ENCODE measurements at regions not wholly inside any gene's neighbourhood (a gene's known extent, or its start where the extent isn't known, plus 50 kb on each side); places are given as distances from the start of the nearest gene placed in this dataset.

DNA sequence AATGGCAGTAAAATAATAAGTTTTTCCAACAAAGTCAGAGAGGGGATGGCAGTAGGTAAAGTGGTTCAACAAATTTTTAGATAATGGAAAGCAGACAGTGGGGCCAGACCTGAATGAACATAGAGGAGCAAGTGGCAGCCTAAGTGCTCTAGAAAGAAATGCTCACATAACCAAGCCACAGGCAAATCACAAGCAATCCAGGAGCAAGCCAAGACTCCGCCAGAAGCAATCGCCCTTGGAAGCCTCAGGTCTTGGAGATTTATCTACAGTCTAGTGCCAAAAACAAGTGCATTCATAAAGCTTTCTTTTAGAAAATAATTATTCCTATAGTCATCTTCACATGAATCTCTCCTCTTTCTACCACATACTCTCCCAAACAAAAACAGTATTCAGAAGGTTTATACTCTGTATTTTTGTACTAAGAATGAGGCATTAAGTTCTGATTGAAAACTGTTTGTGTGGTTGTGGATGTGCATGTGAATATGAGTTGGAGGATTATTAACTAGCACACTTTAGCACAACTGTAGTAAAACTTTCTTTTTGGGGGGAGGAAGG is 375.5 kb downstream of the CDH9 start:
- H3K27me3 ChIP-seq (ENCODE audit: control insufficient read depth, insufficient read depth, low read length, poor library complexity, severe bottlenecking) = no peaks in the 10 kb centered on the region
- TF ChIP-seq CTCF (conservative IDR thresholded peaks at IDR 0.05) = no peak
- Mint-ChIP-seq H3K4me3 (no peak overlapping the region), H3K4me1 (peaks cover 3% of the 10 kb centered on the region), H3K9me3 (no peaks in the 10 kb centered on the region), H3K36me3 (ENCODE audit: low read depth) (no peaks in the 10 kb centered on the region), H3K27ac (no peak overlapping the region), H3K27me3 (ENCODE audit: insufficient read depth) (no peaks in the 10 kb centered on the region)
- H3K9ac ChIP-seq (ENCODE audit: extremely low read depth, low read length, poor library complexity, severe bottlenecking) = no peak overlapping the region
- no peaks in the 10 kb centered on the region for H3K9me3 ChIP-seq (ENCODE audit: control insufficient read depth, low read length)
- H3K36me3 ChIP-seq (ENCODE audit: control insufficient read depth, insufficient read depth, low read length) = no peaks in the 10 kb centered on the region
- no peak for DNase-seq
- peaks cover 4% of the 10 kb centered on the region for H3K4me1 ChIP-seq (ENCODE audit: control insufficient read depth, insufficient read depth, low read length)
- no peak overlapping the region for H3K27ac ChIP-seq (ENCODE audit: low read depth, low read length)
- no peak overlapping the region for H3K4me3 ChIP-seq (ENCODE audit: low read length)
- 96 to 100% methylated on average over 2 of the region's 2 CpGs for WGBS, 2 experiments (ENCODE audit: insufficient coverage in 1 of 2, insufficient read length in 1 of 2)

DNA sequence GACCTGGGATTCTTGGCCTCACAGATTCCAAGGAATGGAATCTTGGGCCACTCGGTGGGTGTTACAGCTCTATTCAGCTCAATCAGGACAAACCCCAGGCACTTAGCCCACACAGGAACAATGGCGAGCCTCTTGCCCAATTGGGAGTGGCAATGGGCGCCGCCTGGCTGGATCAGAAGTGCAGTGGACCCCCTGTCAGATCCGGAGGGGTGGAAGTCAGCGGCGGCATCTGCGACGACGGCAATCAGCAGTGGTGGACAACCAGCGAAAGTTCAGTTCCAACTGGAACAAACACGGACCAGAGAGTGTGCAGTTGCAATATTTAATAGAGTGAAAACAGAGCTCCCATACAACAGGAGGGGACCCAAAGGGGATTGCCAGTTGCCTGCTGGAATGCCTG is 378.3 kb downstream of the CDH9 start:
- H3K27ac Mint-ChIP-seq = no peak overlapping the region
- Histone ChIP-seq H3K4me3 (ENCODE audit: low read length) (no peak overlapping the region), H3K4me1 (ENCODE audit: control insufficient read depth, insufficient read depth, low read length) (no peaks in the 10 kb centered on the region), H3K36me3 (ENCODE audit: control insufficient read depth, insufficient read depth, low read length) (no peaks in the 10 kb centered on the region), H3K9me3 (ENCODE audit: control insufficient read depth, low read length) (peaks cover 5% of the 10 kb centered on the region), H3K9ac (ENCODE audit: extremely low read depth, low read length, poor library complexity, severe bottlenecking) (no peak overlapping the region), H3K27me3 (ENCODE audit: control insufficient read depth, insufficient read depth, low read length, poor library complexity, severe bottlenecking) (no peaks in the 10 kb centered on the region), H3K27ac (ENCODE audit: low read depth, low read length) (no peak overlapping the region)
- H3K4me3 Mint-ChIP-seq = no peak overlapping the region
- H3K27me3 Mint-ChIP-seq (ENCODE audit: insufficient read depth) = no peaks in the 10 kb centered on the region
- H3K36me3 Mint-ChIP-seq (ENCODE audit: low read depth) = no peaks in the 10 kb centered on the region
- no peaks in the 10 kb centered on the region for H3K4me1 Mint-ChIP-seq
- no peak for DNase-seq
- 96 to 97% methylated on average over 8 to 12 of the region's 12 CpGs for WGBS, 2 experiments (ENCODE audit: insufficient coverage in 1 of 2, insufficient read length in 1 of 2)
- TF ChIP-seq CTCF (conservative IDR thresholded peaks at IDR 0.05) = no peak
- H3K9me3 Mint-ChIP-seq = peaks cover 5% of the 10 kb centered on the region

DNA sequence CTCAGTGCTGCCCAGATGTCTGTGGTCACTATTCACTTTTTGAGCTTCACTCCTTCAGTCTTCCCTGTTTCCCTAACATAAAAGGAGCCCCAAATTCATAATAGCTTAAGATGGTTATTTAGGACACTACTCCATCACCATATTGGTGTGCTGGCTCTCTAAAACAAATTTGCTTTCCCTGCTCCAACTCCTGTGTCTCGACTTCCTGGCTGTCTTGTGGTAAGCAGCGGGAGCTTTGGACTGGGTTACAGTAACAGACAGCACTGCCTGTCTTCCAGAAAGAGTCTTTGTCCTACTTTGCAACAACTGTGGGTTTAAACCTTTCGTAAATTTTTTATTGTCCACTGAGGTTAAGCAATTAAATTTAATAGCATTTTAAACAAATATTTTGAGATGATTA is 389.4 kb downstream of the CDH9 start:
- Histone ChIP-seq H3K36me3 (ENCODE audit: control insufficient read depth, insufficient read depth, low read length) (no peaks in the 10 kb centered on the region), H3K9ac (ENCODE audit: extremely low read depth, low read length, poor library complexity, severe bottlenecking) (no peak overlapping the region), H3K27me3 (ENCODE audit: control insufficient read depth, insufficient read depth, low read length, poor library complexity, severe bottlenecking) (no peaks in the 10 kb centered on the region), H3K9me3 (ENCODE audit: control insufficient read depth, low read length) (no peaks in the 10 kb centered on the region), H3K27ac (ENCODE audit: low read depth, low read length) (no peak overlapping the region), H3K4me3 (ENCODE audit: low read length) (no peak overlapping the region), H3K4me1 (ENCODE audit: control insufficient read depth, insufficient read depth, low read length) (no peaks in the 10 kb centered on the region)
- Mint-ChIP-seq H3K4me1 (peaks cover 3% of the 10 kb centered on the region), H3K9me3 (peaks cover 8% of the 10 kb centered on the region), H3K27ac (no peak overlapping the region), H3K36me3 (ENCODE audit: low read depth) (no peaks in the 10 kb centered on the region), H3K27me3 (ENCODE audit: insufficient read depth) (no peaks in the 10 kb centered on the region), H3K4me3 (no peak overlapping the region)
- TF ChIP-seq CTCF (conservative IDR thresholded peaks at IDR 0.05) = no peak
- no peak for DNase-seq
- WGBS, 2 experiments (ENCODE audit: insufficient coverage in 1 of 2, insufficient read length in 1 of 2) = 84 to 100% methylated on average over 2 to 3 of the region's 3 CpGs

Data from endodermal cell (in vitro differentiated cells).